Upper lobe of right lung (tissue), 1 donor: ENCODE measurements at regions not wholly inside any gene's neighbourhood (a gene's known extent, or its start where the extent isn't known, plus 50 kb on each side); places are given as distances from the start of the nearest gene placed in this dataset.

Source experiments
- ATAC-seq: fragments of 200-7000 bp; cut with Tn5 transposase; one replicate; pipeline ENCODE4 v1.9.1; 2020; ENCODE audit warnings: mild to moderate bottlenecking, moderate library complexity
- DNase-seq: peaks from one replicate; pipeline ENCODE4 v3.0.0-alpha.2; 2020
- H3K27ac ChIP-seq: fragments of 200-600 bp; one replicate; pipeline ENCODE4 v1.8.0; 2022
- H3K27me3 ChIP-seq: fragments of 200-600 bp; one replicate; pipeline ENCODE4 v1.8.0; 2022; ENCODE audit warnings: mild to moderate bottlenecking
- H3K36me3 ChIP-seq: fragments of 200-600 bp; one replicate; pipeline ENCODE4 v1.8.0; 2022
- H3K4me1 ChIP-seq: fragments of 200-600 bp; one replicate; pipeline ENCODE4 v1.8.0; 2022
- H3K4me3 ChIP-seq: fragments of 200-600 bp; one replicate; pipeline ENCODE4 v1.8.0; 2022; ENCODE audit warnings: mild to moderate bottlenecking
- H3K9me3 ChIP-seq: fragments of 200-600 bp; one replicate; pipeline ENCODE4 v1.8.0; 2022
- intact Hi-C: fragments of 100-400 bp; cut with DNase I; formaldehyde crosslinking; loops from one replicate; pipeline ENCODE4 v1.11.0; 2022
- TF ChIP-seq, protein P1 (sequence below): fragments of 200-600 bp; IDR thresholded peaks from one replicate; pipeline ENCODE4 v1.8.0; 2022; ENCODE audit warnings: antibody characterized with exemption
- donor health status: DM: no; HTN: yes; CAD: no; lungs with severe emphysema.

GRCh38 chr13:85265296-85265695, 533.9 kb downstream of the SLITRK6 start:
- no peak for ATAC-seq
- TF ChIP-seq, protein P1, sequence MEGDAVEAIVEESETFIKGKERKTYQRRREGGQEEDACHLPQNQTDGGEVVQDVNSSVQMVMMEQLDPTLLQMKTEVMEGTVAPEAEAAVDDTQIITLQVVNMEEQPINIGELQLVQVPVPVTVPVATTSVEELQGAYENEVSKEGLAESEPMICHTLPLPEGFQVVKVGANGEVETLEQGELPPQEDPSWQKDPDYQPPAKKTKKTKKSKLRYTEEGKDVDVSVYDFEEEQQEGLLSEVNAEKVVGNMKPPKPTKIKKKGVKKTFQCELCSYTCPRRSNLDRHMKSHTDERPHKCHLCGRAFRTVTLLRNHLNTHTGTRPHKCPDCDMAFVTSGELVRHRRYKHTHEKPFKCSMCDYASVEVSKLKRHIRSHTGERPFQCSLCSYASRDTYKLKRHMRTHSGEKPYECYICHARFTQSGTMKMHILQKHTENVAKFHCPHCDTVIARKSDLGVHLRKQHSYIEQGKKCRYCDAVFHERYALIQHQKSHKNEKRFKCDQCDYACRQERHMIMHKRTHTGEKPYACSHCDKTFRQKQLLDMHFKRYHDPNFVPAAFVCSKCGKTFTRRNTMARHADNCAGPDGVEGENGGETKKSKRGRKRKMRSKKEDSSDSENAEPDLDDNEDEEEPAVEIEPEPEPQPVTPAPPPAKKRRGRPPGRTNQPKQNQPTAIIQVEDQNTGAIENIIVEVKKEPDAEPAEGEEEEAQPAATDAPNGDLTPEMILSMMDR, result no peak
- H3K4me1 ChIP-seq, result no peaks in the 10 kb centered on the region
- no peaks in the 10 kb centered on the region for H3K36me3 ChIP-seq
- no peaks in the 10 kb centered on the region for H3K9me3 ChIP-seq
- H3K27me3 ChIP-seq, result no peaks in the 10 kb centered on the region
- intact Hi-C loops, result no loop called here
- H3K27ac ChIP-seq, result no peak overlapping the region
- no peak for DNase-seq
- no peak overlapping the region for H3K4me3 ChIP-seq

DNA sequence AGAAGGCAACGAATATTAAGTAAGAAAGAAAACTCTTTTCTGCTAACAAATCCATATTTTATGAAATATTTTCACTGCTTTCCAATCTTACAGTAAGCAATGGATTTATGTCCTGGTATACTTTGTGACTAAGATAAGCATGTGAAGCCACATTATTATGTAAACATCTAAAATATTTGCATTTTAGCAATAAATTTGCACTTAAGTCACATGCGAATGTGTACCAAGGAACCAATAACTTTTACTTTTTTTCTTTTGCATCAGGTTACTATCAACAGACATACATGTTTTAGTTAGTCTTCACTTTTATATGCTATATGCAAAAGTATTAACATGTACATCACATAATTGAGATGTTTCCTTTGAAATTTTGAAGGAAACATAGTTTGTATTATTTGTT, 536.7 kb downstream of the SLITRK6 start:
- Histone ChIP-seq H3K27ac (no peak overlapping the region), H3K9me3 (no peaks in the 10 kb centered on the region), H3K4me3 (no peak overlapping the region), H3K36me3 (no peaks in the 10 kb centered on the region), H3K4me1 (no peaks in the 10 kb centered on the region), H3K27me3 (no peaks in the 10 kb centered on the region)
- DNase-seq (no peak), ATAC-seq (no peak)
- TF ChIP-seq, protein P1, result no peak
- intact Hi-C loops, result no loop called here

DNA sequence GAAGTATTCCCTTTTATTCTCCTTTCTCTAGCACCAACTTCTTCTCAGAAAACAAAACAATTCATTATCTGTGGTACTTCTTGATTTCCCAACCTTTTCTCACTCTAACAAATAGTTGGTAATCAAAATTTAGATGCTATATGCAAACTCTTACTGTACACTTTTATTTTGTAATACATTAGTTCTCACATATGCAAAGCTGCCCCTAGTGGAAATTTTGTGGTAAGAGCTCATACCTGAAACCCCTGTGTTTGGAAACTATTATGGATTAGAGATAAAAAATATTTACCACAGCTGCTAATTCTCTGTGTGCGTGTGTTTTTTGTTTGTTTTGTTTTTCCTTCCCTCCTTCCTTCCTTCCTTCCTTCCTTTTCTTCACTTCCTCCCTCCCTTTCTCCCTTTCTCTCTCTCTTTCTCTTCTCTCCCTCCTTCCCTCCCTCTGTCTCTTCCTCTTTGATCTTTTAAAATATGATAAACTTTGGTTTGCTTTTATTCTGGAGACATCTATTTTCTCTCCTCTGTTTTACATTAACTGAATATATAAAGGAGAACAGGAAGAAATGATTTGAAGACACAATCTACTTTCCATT, 537.4 kb downstream of the SLITRK6 start:
- ATAC-seq, result no peak
- Histone ChIP-seq H3K4me3 (no peak overlapping the region), H3K36me3 (no peaks in the 10 kb centered on the region), H3K27ac (no peak overlapping the region), H3K9me3 (no peaks in the 10 kb centered on the region), H3K4me1 (no peaks in the 10 kb centered on the region), H3K27me3 (no peaks in the 10 kb centered on the region)
- intact Hi-C loops, result no loop called here
- TF ChIP-seq, protein P1, result peak; percentile 41
- DNase-seq, result no peak

- TF ChIP-seq, protein P1, result no peak
- H3K27ac ChIP-seq, result no peak overlapping the region
- ATAC-seq, result no peak
- no peaks in the 10 kb centered on the region for H3K9me3 ChIP-seq
- no peaks in the 10 kb centered on the region for H3K4me1 ChIP-seq
- H3K36me3 ChIP-seq, result no peaks in the 10 kb centered on the region
- intact Hi-C loops, result no loop called here
- H3K4me3 ChIP-seq, result no peak overlapping the region
- H3K27me3 ChIP-seq, result no peaks in the 10 kb centered on the region
- DNase-seq, result no peak
These were observed 538.3 kb downstream of the SLITRK6 start for GRCh38 chr13:85260896-85261295.

- Histone ChIP-seq H3K36me3 (no peaks in the 10 kb centered on the region), H3K27ac (no peak overlapping the region), H3K27me3 (no peaks in the 10 kb centered on the region), H3K9me3 (no peaks in the 10 kb centered on the region), H3K4me3 (no peak overlapping the region), H3K4me1 (no peaks in the 10 kb centered on the region)
- ATAC-seq (no peak), DNase-seq (no peak)
- intact Hi-C loops, result no loop called here
- TF ChIP-seq, protein P1, result no peak
These were observed 543.2 kb downstream of the SLITRK6 start for GRCh38 chr13:85255978-85256377.

GRCh38 chr13:85254641-85255040, 544.6 kb downstream of the SLITRK6 start:
- Histone ChIP-seq H3K27me3 (no peaks in the 10 kb centered on the region), H3K4me3 (no peak overlapping the region), H3K4me1 (no peaks in the 10 kb centered on the region), H3K27ac (no peak overlapping the region), H3K9me3 (no peaks in the 10 kb centered on the region), H3K36me3 (no peaks in the 10 kb centered on the region)
- TF ChIP-seq, protein P1, result no peak
- ATAC-seq (no peak), DNase-seq (no peak)
- intact Hi-C loops, result no loop called here
